DMS153 treated with DMSO at 0.1 percent for 48 hours (cell line): ENCODE measurements at regions not wholly inside any gene's neighbourhood (a gene's known extent, or its start where the extent isn't known, plus 50 kb on each side); places are given as distances from the start of the nearest gene placed in this dataset.

ENCODE experiments used
- DNase-seq: peaks from one replicate; lab custom pipeline; 2025; ENCODE audit not compliant: unreplicated experiment; lab: John Stamatoyannopoulos, UW

GRCh38 chr9:106400170-106400569 is 462.8 kb upstream of the ZNF462 start:
- no peak for DNase-seq

DNA sequence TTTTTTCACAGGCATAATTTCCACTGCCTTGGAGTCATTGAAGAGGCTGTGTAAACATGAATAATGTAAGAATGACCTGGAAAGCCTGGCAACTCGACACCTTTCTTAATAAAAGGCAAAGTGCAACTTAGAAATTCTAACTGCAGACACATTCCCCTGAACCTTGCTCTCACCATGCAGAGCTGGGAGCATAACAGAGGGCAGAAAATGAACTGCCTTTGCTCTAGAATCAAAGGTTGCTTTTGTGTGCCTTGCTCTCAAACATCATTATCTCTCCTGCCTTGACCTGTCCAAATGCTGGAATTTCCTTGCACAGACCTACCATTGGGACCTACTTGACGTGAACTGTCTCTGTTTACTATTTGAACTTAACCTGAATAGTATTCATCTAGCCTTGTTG is 462.0 kb upstream of the ZNF462 start:
- no peak for DNase-seq

DNA sequence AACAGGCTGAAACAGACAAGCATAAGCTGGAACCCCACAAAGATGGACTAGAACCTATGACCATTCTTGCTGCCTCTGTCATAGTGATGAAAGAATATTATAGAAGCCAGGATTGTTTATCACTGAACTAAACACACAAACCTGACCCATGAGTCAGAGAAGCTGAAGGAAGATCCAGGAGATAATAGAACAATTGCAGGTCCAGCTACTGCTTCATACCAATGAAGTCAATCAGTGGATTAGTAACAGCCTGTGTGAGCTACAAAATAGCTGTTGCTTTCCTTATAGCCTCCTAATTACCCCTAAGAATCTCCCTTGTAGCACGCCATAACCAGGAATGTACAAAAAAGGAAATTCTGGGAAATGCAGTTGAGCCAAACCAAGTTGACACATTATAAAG is 459.9 kb upstream of the ZNF462 start:
- no peak for DNase-seq

- no peak for DNase-seq
These were observed 458.8 kb upstream of the ZNF462 start for GRCh38 chr9:106404137-106404536.

DNA sequence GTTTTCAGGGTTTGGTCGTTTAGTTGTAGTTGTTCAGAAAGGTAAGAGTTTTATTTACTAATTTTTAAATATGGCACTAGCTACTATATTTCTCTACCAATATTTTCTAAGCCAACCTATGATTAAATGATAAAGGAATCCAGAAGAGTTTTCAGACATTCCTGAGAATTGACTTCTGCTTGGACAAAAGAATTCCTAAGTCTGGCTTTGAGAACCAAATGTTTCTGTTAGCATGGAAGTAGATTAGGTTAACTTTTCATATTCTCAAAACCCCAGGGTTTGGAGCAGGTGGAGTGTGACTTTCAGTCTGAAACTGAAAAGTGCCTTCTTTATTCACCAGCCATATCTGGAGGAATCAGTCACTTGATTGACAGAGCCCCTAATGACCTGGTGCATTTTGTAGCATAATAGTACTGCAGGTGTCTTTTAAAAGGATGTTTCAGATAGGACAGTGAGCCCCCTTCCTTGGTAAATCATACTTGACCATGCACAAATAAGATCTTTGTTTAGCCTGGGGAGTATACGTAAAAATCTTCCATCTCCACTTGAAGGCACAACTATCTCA is 457.0 kb upstream of the ZNF462 start:
- DNase-seq: no peak

GRCh38 chr9:106414042-106414441 is 448.9 kb upstream of the ZNF462 start:
- no peak for DNase-seq

DNA sequence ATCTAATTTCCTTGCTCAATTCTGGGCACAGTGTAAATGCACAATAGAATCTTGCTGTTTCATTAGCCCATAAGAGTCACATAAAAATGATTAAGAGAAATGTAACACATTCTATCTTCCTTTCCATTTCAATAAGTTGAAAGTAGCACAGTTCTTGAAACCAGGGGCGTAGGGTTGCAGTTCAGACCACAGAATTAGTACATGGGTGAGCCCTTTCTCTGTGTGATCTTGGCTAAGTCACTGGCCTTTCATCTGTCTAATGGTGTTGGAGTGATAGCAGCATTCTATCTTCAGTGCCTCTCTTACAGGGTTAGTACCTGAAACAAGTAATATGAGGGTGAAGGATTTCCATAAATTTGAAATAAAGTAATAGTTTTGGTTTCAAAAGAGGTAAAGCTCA is 445.3 kb upstream of the ZNF462 start:
- DNase-seq: no peak

DNA sequence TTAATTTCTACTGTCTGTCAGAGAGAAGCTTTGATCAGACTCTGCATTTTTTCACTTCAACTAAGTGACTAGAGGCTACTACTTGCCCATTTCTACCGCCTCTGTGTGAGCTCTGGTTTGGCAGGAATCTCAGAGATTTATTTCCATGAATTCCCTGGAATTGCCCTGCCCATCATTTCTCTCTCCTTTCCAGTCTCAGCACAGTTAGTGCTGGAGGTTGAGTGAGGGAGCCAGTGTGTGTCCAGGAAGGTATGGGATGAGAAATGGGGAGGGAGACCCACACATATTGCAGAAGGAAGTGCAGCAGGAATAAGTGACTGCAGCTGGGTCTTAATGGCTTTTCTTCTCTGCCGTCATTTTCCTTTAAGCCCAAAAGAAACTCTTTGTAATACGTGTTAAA is 443.1 kb upstream of the ZNF462 start:
- DNase-seq: no peak

DNA sequence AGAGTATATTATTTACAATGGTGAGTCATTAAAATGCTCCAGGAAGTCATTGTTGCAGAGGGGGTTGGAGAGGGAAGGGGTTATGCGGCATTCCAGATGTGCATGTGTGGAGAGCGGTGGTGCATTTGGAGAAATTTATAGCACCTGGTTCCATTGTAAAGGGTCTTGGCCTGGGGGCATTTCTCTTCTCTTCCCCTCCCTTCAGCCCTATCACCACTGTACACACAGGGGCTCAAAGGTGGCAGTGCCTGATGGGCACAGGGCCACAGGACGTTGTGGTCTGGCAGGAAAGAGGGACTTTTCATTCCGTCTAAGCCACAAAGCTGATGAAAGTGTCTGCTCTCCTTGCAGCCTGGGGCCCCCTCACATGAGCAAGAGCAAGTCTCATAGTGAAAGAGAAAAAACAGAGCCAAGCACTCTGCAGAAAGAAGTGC is 442.4 kb upstream of the ZNF462 start:
- DNase-seq: no peak

DNA sequence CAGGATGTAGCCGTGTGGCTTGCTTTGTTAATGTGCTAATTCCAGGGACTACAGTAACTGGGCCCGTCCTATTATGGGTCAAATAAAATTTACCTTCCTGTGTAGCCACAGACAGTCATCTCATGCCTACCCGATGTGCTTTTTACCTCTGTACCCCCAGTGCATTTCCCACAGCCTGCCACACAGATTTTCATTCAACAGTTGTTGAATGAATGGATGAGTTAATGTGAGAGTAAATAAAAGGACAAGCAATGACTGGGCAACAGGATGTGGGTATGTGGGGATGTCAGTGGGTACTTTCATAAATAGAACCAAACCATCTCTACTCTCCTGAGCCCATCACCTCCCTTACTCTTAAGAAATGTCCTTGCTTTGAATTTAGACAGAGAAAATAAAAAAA is 441.2 kb upstream of the ZNF462 start:
- DNase-seq: peak; percentile 22

- no peak for DNase-seq
These were observed 439.4 kb upstream of the ZNF462 start for GRCh38 chr9:106423575-106423974.

DNA sequence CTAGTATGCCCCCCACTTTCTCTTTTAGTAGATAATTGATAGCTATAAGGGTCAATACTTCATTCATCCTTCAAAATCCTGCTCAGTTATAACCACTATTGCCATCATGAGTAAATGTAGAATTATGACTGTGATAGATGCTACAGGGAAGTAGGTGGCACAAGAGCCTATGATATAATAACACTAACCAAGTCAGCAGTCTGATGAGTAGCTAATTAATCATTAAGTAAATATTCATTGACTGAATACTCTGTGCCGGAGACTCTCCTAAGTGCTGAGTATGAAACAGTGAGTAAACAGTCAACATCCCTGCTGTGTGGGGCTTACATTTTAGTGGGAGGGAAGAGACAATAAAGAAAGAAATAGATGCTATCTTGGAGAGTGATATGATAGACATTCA is 430.3 kb upstream of the ZNF462 start:
- no peak for DNase-seq

- no peak for DNase-seq
These were observed 424.0 kb upstream of the ZNF462 start for GRCh38 chr9:106438928-106439327.

DNA sequence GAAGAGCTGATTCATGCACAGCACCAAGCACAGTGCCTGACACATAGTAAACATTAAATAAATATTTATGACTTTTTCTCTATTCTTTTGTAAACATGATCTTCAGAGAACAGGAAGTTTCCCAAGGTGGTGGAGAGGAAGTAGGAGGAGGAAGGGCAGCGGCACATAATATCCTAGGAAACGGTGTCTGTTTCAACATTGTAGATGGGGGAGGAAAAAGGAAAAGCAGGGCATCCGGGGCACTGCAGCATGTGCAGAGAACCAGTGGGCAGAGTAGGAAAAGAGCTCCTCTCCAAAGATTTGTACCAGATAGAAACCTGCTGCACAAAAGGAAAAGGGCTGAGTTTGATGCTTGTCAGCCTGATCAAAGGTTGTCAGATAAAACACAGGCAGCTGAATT is 421.7 kb upstream of the ZNF462 start:
- no peak for DNase-seq

GRCh38 chr9:106443520-106443919 is 419.4 kb upstream of the ZNF462 start:
- DNase-seq: no peak

- no peak for DNase-seq
These were observed 417.9 kb upstream of the ZNF462 start for GRCh38 chr9:106445107-106445506.

- no peak for DNase-seq
These were observed 413.5 kb upstream of the ZNF462 start for GRCh38 chr9:106449336-106449927.

GRCh38 chr9:106450549-106450948 is 412.4 kb upstream of the ZNF462 start:
- no peak for DNase-seq

DNA sequence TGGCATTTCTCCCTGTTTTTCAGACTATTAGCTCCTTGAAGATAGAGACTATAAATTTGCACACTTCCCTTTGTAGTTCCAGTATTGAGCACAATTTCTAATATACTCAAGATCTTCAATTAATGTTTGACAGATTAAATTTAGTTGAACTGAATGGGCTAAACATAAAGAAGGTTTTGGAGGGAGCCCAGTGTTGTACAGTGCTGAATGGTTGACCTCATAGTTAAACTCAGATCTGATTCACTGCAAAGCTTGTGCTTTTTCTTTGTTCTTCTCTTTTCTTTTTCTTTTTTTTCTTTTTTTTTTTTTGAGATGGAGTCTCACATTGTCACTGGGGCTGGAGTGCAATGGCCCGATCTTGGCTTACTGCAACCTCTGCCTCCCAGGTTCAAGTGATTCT is 411.7 kb upstream of the ZNF462 start:
- DNase-seq: no peak

DNA sequence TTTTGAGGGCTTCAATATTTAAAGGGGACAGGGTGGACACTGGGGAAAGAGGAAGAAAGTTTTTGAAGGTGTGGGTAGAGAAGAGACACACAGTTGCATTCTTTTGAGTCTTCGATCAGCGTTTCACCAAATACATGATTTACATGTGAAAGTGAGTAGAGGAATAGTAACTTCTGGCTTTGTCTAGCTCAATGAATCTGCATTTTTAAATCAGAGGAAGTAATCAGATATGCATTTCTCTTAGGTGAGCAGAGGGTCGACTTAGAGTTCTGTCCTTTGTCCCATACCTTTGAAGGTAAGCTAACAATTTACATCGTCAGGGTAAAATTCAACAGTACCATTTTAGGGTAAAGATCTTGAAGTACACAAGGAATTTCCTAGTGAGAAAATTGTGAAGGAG is 406.4 kb upstream of the ZNF462 start:
- no peak for DNase-seq

DNA sequence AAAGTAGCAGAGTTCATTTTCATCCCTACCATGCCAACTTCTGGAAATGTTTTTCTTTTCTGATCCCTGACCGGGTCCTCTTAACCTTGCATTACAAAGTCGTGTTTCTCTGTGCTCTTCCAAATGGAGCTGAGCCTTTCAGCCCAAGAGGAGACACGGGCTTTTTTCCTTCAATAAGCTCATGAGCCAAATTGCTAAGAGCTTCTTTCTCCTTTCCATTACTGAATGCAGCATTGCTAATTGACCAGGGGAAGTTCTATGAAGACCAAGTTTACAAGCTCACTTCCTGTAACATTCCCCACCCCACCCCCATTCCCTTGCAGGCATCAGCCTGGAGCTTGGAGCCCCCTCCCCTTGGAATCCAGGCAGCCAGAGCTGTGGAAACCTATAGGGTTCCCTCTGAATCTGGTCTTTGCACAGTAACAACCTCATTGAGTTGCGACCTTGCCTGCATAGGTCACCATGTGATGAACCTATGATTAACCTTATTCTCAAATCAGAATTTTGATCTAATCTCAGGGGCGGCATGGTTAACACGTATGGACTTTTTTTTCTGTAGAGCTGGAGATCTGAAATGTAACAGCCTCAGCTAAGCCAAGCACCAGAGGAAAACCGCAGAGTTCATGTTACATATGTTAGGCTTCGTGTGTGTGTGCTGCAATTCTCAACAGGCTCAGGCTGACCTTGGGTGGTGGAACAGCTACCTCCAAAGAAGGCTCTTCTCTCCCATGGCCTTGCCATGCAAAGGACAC is 395.7 kb upstream of the ZNF462 start:
- DNase-seq: no peak

GRCh38 chr9:106467865-106468164 is 395.2 kb upstream of the ZNF462 start:
- no peak for DNase-seq

DNA sequence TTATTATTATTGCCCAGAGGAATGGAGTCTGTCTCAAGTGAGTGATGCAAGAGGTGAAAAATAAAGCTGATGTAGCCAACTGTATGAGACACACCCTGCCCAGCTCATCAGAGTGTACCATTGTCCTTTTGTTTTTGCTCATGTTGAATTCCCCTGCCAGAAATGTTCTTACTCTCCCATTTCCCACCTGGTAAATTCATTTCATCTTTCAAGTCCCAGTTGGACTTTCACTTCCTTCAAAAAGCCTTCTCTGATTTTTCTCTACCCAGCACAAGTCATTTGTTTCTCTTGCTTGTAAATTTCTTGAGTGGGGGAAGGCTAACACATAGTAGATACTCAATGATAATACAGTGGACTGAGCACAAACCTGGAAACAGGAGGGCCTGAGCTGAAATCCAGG is 394.5 kb upstream of the ZNF462 start:
- no peak for DNase-seq
